Nucleus accumbens (tissue), 56 donors: ENCODE measurements at regions not wholly inside any gene's neighbourhood (a gene's known extent, or its start where the extent isn't known, plus 50 kb on each side); places are given as distances from the start of the nearest gene placed in this dataset.

ENCODE experiments used
- DNase-seq, 56 donors: peaks; one replicate each; lab custom pipeline; 2025; lab: John Stamatoyannopoulos, UW

- DNase-seq: no peak
Observed at GRCh38 chr1:243945727-243946126, 95.7 kb upstream of the AKT3 start.

DNA sequence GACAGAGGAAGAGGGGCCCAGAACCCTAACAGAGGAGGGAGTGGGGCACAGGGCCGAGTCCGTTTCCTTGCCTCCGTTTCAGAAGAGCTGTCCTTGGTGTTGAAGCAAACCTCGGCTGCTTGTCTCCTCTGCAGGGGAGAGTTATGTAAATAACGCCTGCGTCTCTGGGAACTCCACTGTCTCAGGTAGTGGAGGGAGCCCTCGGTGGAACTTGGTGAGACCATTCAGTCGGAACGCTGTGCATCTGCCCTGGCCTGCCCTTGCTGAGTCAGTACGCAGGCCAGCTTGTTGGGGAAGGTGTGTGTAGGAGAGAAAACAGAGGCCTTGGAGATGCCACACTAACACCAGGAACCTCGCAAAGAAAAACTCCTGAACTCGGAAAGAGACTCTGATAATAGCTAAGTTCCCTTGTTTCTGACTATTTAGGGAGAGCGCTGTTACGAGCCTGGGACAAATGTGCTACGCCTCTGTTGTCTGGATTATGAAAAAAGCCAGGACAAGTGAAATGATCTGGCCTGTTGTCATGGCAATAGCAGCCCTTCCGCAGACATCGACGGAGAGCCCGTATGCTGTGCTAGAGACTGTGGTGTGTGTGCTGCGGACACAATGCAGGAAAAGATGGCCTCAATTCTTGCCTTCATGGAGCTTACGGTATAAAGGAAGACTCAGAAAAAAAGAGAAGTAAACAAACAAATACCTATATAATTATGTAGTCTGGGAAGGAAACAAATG, 94.6 kb upstream of the AKT3 start:
- no peak for DNase-seq

GRCh38 chr1:243943671-243944428, 93.8 kb upstream of the AKT3 start:
- DNase-seq: no peak

DNA sequence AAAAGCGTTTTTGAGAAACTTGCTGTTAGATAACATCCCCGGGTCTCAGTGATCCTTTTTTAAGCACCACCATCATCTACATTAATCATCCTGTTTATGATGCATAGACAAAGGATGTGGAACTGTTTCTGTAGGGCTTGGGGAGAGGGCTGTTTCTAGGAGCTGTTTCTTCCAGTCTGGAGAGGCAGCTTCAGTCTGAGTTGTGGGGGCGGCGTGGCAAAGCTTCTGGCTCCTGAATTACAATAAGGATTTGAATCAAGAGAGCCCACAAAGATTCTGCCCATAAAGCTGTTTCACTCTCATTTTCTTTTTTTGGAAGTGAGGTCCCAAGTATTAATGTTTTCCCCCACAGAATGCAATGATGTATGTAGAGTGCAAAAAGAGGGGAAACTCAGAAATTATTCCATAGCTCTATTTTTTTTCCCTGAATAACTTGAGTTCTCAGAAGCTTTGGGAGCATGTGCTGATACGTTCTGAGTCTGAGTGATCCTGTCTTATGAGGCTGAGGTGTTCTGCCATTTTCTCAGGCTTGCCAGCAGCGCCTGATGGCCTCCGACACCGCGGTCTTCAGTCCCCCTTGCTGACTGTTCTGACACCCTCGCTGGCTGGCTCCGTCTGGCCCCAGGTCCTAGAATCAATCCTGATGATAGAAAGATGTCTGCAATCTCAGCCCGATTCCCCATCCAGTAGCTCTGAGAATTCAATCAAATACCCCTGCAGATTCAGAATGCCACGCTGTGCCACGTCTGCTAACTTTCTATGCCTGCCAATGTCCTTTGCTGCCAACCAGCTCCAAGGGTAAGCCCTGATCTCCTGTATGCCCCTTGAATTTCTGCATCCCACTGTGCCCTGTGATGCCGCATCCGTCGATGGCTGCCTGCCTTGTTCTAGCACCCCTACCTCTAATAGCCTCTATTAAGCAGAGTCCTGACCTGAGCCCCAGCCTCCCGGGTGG, 92.4 kb upstream of the AKT3 start:
- peak in 19 of 56 donors; percentile 9 to 66 (median 24) for DNase-seq

GRCh38 chr1:243940451-243940850, 90.4 kb upstream of the AKT3 start:
- DNase-seq: no peak

- peak in 1 of 56 donors; percentile 10 for DNase-seq
Observed at GRCh38 chr1:243939167-243939848, 89.3 kb upstream of the AKT3 start.

DNA sequence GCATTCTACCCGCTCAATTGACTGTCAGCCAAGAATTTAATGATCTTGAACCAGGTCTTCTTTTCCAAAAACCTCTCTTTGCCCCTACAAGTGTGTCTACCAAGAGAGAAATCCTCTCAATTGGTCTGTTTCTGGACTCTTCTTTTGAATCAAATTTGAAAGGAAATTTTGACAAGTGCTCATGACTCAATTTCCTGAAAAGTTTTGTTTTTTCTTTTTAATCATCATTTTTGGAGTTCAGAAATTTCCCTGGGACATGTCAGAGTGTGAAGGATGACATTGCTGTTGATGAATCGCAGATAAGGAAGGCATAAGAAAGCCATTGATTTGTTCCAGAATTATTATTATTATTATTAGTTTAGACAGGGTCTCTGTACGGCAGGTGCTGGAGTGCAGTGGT, 88.2 kb upstream of the AKT3 start:
- no peak for DNase-seq

- no peak for DNase-seq
Observed at GRCh38 chr1:243933495-243933894, 83.5 kb upstream of the AKT3 start.

DNA sequence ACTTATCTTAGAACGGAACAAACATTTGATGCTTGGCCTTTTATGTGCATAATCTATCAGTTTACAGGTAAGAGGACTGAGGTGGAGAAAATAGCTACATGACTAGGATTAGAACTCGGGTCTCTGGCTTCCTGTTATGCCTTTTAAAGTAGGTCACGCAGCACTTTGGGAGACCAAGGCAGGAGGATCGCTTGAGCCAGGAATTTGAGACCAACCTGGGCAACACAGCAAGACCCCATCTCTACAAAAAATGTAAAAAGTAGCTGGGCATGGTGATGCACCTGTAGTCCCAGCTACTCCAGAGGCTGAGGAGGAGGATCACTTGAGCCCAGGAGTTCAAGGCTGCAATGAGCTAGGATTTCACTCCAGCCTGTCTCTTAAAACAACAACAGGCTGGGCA, 81.9 kb upstream of the AKT3 start:
- DNase-seq: no peak

DNA sequence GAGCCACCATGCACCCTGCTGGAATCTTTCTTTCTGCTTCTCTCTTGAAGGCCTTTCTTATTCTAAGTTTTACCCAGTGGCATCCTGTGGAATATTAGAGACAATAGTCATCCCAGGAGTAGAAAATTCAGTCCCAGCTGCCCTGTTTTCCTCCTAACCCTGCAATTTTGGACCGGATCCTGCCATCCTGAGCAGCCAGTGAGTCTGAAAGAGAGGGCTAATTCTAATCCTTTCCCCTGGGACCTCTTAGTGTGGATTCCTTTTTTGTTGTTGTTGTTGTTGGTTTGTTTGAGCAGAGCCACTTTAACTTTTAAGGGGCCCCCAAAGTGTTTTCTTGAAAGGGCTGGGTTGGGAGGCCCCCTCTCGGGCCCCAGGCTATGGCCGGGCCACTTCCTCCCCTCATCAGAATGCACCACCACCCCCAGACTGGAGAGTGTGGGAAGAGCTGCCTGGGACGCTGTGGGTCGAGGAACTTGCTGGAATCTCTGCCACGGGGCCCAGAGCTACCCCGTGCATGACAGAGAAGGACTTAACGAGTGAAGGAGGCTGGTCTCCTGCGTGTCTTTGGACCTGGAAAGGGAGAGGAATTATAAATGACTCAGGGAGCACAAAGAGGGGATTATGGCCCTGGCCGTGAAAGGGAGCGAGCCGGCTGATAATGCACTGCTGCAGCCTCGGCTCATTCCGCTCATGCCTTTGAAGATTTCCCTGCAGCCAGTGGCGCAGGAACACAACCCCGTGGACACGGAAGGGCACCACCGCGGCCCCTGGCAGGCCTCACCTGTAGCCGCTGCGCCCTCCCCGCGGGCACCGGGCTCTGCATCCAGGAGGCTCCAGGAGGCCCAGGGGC, 81.0 kb upstream of the AKT3 start:
- DNase-seq: peak in 15 of 56 donors; percentile 6 to 47 (median 16)

GRCh38 chr1:243927381-243927780, 77.3 kb upstream of the AKT3 start:
- no peak for DNase-seq

GRCh38 chr1:243926803-243927245, 76.8 kb upstream of the AKT3 start:
- no peak for DNase-seq

DNA sequence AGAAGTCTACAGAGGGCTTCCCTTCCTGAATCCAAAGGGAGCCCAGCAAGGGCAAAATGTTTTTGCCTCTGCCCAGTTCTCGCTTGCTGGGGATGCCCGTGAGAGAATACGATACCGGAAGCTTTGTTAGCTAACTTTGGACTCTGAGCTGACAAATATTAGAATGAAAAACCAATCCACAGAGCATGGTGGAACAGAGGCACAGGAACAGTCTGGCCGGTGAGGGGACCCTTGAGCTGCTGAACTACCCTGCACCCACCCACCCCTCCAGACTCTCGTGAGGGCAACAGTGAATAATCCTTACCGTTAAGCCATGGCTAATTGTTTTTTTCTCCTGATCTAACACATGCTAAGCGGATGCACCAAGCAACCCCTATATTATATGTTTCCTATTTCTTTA, 76.3 kb upstream of the AKT3 start:
- no peak for DNase-seq

DNA sequence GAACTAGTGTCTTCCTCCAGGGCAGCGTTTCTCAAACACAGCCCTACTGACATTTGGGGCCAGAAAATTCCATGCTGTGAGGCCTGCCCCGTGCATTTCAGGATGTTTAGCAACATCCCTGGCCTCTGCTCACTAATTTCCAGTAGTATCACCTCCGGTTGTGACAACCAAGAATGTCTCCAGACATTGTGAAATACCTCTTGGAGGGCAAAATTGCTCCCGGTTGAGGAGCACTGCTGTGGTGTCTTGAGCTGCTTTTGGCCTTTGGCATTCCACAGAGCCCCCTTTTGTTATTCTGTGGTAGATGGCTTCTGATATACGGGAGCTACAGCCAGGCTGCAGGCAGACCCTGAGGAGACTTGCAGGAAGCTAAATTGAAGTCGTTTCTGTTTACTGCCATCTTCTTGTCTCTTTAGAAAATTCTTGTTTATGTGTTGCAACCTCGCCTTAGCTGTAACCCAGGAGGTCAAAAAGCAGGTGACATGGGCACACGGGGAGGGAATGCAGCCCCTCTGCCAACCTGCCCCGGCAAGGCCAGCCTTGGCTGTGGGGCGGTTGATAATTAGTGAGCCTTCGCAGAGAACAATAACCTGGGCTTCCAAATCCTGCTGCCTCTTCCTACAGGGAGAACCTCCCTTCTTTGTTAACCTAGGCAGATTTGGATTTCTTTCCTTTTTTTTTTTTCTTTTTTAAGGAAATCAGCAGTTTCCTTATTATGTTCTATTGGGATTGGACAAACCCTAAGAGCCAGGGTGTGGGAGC, 74.7 kb upstream of the AKT3 start:
- DNase-seq: no peak

DNA sequence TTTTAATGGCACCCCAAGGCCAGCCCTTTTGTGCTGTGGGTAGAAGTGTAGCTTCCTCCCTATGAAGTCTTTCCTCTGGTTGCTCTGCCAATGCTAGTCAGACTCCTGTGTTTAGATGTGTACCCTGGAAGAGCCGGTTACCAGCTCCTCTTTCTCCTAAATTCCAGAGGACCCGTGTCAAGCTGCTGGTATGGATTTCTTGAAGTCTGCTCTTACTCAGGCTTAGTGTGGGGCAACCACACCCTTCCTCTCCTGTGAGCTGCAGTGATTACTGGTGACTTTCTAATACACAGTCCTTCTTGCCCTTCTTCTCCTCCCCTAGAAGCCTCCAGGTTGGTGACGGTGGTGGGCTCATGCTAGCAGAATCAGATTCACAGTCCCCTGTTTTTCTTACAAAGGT, 74.1 kb upstream of the AKT3 start:
- DNase-seq: no peak

DNA sequence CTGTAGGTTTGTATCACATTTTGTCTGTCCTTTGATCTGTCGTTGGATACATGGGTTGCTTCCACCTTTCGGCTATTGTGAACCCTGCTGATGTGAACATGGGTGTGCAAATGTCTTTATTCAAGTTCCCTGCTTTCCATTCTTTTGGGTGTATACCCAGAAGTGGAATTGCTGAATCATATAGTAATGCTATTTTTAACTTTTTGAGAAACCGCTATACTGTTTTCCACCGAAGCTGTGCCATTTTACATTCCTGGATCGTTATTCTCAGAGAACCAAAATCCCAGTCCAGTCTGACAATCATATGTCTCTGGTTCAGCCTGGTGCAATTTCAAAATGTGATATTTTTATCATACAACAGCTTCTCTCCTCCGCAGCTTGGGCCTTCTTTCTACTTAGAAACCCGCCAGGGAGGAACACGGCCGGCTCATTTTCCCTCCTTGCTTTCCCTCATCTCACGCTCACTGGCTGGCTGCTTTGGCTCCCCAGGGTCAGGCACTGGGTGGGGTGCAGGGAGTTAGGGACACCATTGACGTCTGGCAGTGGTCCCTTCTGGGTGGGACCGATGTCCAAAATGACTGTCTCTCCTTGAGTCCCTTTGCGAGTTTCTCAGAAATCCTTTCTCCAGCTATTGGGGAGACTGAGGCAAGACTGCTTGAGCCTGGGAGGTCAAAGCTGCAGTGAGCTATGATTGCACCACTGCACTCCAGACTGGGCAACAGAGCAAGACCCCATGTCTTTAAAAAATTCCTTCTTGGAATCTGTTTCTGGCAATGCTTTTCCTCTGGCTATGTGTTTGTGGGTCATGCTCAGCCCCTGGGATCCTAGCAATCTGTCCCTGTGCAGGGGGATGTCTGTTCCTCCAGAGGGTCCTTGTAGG, 73.5 kb upstream of the AKT3 start:
- no peak for DNase-seq

- no peak for DNase-seq
Observed at GRCh38 chr1:243921111-243921510, 71.1 kb upstream of the AKT3 start.
